ENCODE measurements at regions not wholly inside any gene's neighbourhood (a gene's known extent, or its start where the extent isn't known, plus 50 kb on each side); places are given as distances from the start of the nearest gene placed in this dataset.

DNA sequence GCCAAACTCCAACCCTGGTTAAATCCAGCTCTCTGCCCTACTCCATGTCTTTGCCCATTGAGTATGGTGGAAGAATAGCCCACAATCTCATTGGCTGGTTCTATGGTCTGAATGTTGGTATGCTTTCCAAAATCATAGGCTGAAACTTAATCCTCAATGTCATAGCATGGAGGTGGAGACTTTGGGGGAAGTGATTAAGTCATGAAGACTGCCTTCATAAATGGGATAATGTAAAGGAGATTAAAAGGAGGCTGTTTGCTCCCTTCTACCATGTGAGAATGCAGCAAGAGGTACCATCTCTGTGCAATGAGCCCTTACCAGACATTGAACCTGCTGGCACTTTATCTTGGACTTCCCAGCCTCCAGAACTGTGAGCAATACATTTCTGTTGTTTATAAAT, 54.4 kb upstream of the FDX1 start:
- DNase-seq (ENCODE audit: insufficient read length, low spot score) (no peak), FAIRE-seq (no peak)
- TF ChIP-seq POLR2A (IDR thresholded peaks at IDR 0.05; ENCODE audit: low read depth, low read length), result no peak

DNA sequence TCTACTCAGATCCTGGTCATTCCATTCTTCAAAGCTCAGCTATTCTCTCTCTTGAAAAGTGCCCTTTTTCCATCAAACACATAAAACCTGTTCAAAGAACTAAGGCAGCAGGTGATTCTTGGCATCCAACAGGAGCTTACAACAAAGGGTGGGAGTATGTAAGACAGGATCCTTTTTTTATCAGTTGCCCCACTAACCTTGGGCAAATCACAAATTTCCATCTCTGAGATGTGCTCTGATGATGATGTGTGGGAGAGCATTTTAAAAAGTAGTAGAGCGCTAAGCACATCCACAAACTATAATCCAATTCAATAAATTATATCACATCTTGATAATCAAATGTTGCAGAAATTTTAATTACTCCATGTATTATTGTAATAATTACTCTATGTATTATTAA, 53.7 kb upstream of the FDX1 start:
- no peak for TF ChIP-seq POLR2A (IDR thresholded peaks at IDR 0.05; ENCODE audit: low read depth, low read length)
- DNase-seq (ENCODE audit: insufficient read length, low spot score) (no peak), FAIRE-seq (no peak)

DNA sequence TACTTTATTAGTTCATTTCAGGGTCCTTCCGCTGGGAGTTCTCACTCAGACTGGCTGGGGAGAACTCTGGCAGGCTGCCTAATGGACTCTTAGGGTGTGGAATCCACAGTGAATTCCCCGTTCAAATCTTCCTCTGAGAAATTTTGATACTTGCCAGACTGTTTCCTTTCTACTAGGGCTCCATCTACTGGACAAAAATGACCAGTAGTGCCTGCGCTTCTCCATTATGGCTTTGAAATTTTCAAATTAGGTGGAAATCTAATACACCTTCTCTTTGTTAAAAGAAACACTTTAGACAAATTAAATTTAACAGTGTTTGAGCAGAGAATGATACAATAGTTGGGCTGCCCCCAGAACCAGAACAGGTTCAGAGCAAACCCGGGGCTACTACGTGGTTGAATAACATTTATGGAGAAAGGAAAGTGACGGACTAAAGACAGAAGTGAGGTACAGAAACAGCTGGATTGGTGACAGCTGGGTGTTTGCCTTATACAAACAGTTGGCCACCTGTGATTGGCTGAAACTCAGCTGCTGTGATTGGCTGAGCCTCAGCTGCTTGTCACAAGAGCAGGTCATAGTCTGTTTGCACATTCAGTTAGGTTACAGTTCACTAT, 52.9 kb upstream of the FDX1 start:
- no peak for TF ChIP-seq POLR2A (IDR thresholded peaks at IDR 0.05; ENCODE audit: low read depth, low read length)
- no peak for FAIRE-seq

DNA sequence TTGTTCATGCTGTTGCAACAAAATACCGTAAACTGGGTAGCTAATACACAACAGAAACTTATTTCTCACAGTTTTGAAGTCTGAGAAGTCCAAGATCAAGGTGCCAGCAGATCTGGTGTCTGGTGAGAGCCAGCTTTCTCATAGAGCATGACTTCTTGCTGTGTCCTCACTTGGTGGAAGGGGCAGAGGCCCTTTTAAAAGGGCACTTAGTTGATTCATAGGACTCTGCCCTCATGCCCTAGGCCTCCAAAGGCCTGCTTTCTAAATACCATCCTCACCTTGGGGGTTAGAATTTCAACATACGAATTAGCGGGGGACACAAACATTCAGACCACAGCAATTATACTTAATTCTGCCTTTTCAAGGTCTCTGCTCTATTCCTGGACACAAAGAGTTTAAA, 52.3 kb upstream of the FDX1 start:
- no peak for FAIRE-seq
- DNase-seq (ENCODE audit: insufficient read length, low spot score), result no peak

More for the DNA sequence above, 52.9 kb upstream of the FDX1 start:
- peak; percentile 40 for DNase-seq (ENCODE audit: insufficient read length, low spot score)

DNA sequence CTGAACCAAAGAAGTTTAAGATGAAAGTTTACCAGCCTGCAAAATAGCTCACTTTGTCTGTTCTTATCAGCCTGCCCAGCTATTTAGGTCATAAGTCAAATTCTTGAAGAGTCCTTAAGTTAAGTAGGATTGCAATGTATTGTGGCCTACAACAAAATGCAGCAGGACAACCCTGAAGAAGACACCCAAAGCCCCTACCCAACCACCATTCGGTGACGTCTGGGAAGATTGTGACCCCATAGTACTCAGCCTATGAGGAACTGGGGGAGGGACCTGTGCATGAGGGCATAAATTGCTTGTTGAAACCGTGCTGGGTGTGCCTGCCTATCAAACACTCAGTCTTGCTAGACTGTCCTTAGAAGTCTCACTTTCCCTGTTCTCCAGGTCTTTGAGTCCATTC, 50.5 kb upstream of the FDX1 start:
- DNase-seq (ENCODE audit: insufficient read length, low spot score), result no peak
- FAIRE-seq, result no peak
- no peak for TF ChIP-seq POLR2A (IDR thresholded peaks at IDR 0.05; ENCODE audit: low read depth, low read length)

More for the DNA sequence above, 52.3 kb upstream of the FDX1 start:
- no peak for TF ChIP-seq POLR2A (IDR thresholded peaks at IDR 0.05; ENCODE audit: low read depth, low read length)

DNA sequence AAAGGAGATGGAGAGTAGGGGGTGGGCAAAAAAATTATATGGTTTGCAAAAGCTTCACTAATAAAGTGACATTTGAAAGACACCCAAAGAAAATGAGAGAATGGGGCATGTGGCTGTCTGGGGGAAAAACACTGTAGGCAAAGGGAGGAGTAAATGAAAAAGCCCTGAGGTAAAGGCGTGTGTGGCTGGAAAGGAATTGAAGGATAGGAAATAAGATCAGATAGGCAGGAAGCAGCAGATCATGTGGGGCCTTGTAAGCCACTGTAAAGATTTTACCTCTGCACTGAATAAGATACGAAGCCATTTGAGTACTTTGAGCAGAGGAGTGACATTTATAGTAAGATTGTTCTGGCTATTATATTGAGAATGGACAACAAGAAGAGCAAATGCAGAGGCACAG, 49.8 kb upstream of the FDX1 start:
- FAIRE-seq (no peak), DNase-seq (ENCODE audit: insufficient read length, low spot score) (no peak)
- no peak for TF ChIP-seq POLR2A (IDR thresholded peaks at IDR 0.05; ENCODE audit: low read depth, low read length)

Data from H54 (cell line).